Lung (tissue), 11 donors: ENCODE measurements at regions not wholly inside any gene's neighbourhood (a gene's known extent, or its start where the extent isn't known, plus 50 kb on each side); places are given as distances from the start of the nearest gene placed in this dataset.
"Not testable (repeated sequence)": the region's sequence is repeated elsewhere in the genome, so short reads cannot be mapped to it uniquely, and the experiment has no call there.

Experiments used
- ATAC-seq: fragments of 200-7000 bp; cut with Tn5 transposase; one replicate; pipeline ENCODE4 v1.9.1; 2020; ENCODE audit warnings: moderate number of reproducible peaks; ENCODE audit not compliant: insufficient read depth, low FRiP score
- DNase-seq, 3 donors: peaks; one replicate each; pipeline ENCODE4 v3.0.0-alpha.2; 2013 to 2017
- H3K27ac ChIP-seq, 2 donors: one replicate each; pipeline ENCODE4 v1.5.1; 2013; ENCODE audit warnings: mild to moderate bottlenecking in 2 of 2, moderate library complexity in 2 of 2, control low read depth in 1 of 2, inconsistent platforms in 1 of 2, low read depth in 1 of 2, low read length in 1 of 2
- H3K27me3 ChIP-seq, 3 donors: one replicate each; pipeline ENCODE4 v1.5.1; 2013; ENCODE audit warnings: low read length in 2 of 3; ENCODE audit not compliant: control insufficient read depth in 3 of 3, insufficient read depth in 3 of 3
- H3K36me3 ChIP-seq, 4 donors: one replicate each; pipeline ENCODE4 v1.5.1; 2013; ENCODE audit warnings: low read length in 4 of 4, mild to moderate bottlenecking in 1 of 4, moderate library complexity in 1 of 4; ENCODE audit not compliant: control insufficient read depth in 4 of 4, insufficient read depth in 4 of 4
- H3K4me1 ChIP-seq, 5 donors: one replicate each; pipeline ENCODE4 v1.5.1; 2013; ENCODE audit warnings: low read length in 5 of 5, mild to moderate bottlenecking in 2 of 5, moderate library complexity in 1 of 5; ENCODE audit not compliant: control insufficient read depth in 5 of 5, insufficient read depth in 5 of 5
- H3K4me3 ChIP-seq: one replicate; pipeline ENCODE4 v1.5.1; 2013; ENCODE audit warnings: mild to moderate bottlenecking, control low read depth, moderate library complexity
- H3K9ac ChIP-seq, 2 donors: one replicate each; pipeline ENCODE4 v1.5.1; 2013; ENCODE audit warnings: low read length in 2 of 2, control low read depth in 1 of 2; ENCODE audit not compliant: insufficient read depth in 1 of 2
- H3K9me3 ChIP-seq, 4 donors: one replicate each; pipeline ENCODE4 v1.5.1; 2013; ENCODE audit warnings: low read length in 3 of 4, mild to moderate bottlenecking in 1 of 4, moderate library complexity in 1 of 4; ENCODE audit not compliant: control insufficient read depth in 4 of 4, insufficient read depth in 3 of 4
- CTCF ChIP-seq: IDR thresholded peaks from 2 replicates; pipeline ENCODE4 v1.5.1; 2012; ENCODE audit warnings: mild to moderate bottlenecking; ENCODE audit errors: control extremely low read depth, extremely low read depth
- WGBS, 2 donors: extraction: QIAGEN DNeasy Blood & Tissue Kit; methylation state at CpG; one replicate each; pipeline ENCODE4 v1.1.7; 2013; 5-methylcytosine and 5-hydroxymethylcytosine counted together
- donor health status: control.
- donor health status: control.
- donor health status: Bipolar disorder and iron deficiency.
- donor health status: healthy.
- donor health status: DM: yes; HTN: yes; CAD: no.

GRCh38 chr7:6882321-6882721 lies 56.2 kb upstream of the CCZ1B start:
- 76 to 90% methylated on average over 8 of the region's 8 CpGs for WGBS, 2 donors
- not testable (repeated sequence) for ATAC-seq

GRCh38 chr7:6883756-6884155 lies 57.7 kb upstream of the CCZ1B start:
- ATAC-seq, H3K4me1 ChIP-seq, H3K4me3 ChIP-seq, H3K9ac ChIP-seq, H3K36me3 ChIP-seq, H3K27ac ChIP-seq, H3K27me3 ChIP-seq, DNase-seq, H3K9me3 ChIP-seq: not testable (repeated sequence)
- 87 to 93% methylated on average over 10 of the region's 10 CpGs for WGBS, 2 donors

More at GRCh38 chr7:6882321-6882721, 56.2 kb upstream of the CCZ1B start:
- not testable (repeated sequence) for H3K9me3 ChIP-seq, H3K4me1 ChIP-seq, DNase-seq, H3K27me3 ChIP-seq, H3K9ac ChIP-seq, H3K36me3 ChIP-seq, H3K27ac ChIP-seq, H3K4me3 ChIP-seq

GRCh38 chr7:6886198-6886597 lies 60.1 kb upstream of the CCZ1B start:
- peaks cover 0 to 3% (median 0%) of the 10 kb centered on the region in 3 donors for H3K27me3 ChIP-seq

DNA sequence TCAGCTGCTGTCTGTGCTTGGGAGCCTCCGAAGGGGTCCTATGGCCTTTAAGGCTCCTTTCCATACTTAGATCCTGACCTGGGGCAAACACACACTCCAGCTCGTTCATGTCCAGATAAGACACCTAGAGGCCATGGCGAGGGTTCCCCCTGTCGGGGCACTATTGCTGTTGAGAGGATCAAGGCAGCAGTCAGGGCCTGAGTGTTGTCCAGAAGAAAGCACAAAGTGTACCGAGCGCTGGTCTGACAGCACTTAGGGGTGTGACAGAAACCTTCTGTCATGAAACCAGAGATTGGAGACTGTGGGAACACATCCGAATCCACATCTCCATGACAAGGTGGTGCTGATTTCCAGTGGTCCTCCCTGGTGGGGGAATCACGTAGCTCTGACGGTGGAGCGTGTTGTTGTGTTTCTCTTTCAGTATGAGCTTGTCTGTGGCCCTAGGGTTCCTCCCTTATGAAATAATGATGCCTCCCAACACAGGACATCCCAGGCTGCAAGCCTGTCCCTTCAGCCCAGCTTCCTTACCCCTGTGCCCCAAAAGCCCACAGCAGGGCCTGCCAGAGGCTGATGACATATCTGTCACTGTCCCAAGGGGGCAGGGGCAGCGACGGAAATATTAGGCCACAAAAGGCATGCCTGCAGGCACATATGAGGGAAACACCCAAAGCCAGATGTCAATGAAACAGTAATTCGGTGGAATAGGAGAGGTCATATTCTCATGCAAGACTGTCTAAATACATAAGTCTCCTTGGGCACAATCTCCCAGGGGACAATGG lies 62.4 kb upstream of the CCZ1B start:
- 73 to 86% methylated on average over 13 of the region's 13 CpGs for WGBS, 2 donors
- not testable (repeated sequence) for H3K4me3 ChIP-seq
- peak in 1 of 3 donors; percentile 18 for DNase-seq

More at GRCh38 chr7:6886198-6886597, 60.1 kb upstream of the CCZ1B start:
- Histone ChIP-seq H3K4me1 (no peaks in the 10 kb centered on the region), H3K4me3 (no peak overlapping the region), H3K9ac (no peak overlapping the region), H3K27ac (no peak overlapping the region), H3K9me3 (no peaks in the 10 kb centered on the region), H3K36me3 (no peaks in the 10 kb centered on the region)
- no peak for DNase-seq
- no peak for ATAC-seq
- TF ChIP-seq CTCF = no peak
- WGBS, 2 donors = 80 to 92% methylated on average over 8 of the region's 8 CpGs

DNA sequence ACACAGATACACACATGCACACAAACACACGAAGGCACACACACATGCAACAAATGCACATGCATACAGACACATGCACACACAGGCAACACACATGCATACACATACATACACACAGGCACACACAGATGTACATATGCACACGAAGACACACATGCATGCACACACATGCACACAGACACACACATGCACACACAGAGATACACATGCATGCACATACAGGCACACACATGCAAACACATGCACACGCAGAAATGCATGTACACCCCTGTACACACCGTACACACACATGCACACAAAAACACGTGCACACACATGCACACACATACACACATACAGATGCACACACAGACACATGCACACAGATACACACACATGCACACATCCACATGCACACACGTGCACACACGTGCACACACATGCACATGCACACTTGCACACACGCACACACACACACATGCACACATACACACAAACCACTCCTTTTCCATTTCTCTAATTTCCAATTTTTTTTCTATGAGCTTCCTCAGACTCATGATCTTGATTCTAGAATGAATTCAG lies 63.3 kb upstream of the CCZ1B start:
- no peaks in the 10 kb centered on the region for H3K9me3 ChIP-seq
- no peak overlapping the region for H3K27ac ChIP-seq
- no peak for TF ChIP-seq CTCF
- H3K36me3 ChIP-seq = no peaks in the 10 kb centered on the region
- no peak overlapping the region for H3K9ac ChIP-seq
- no peaks in the 10 kb centered on the region for H3K4me1 ChIP-seq
- whole genome bisulfite sequencing, 2 donors = 89 to 91% methylated on average over 8 of the region's 8 CpGs
- DNase-seq = no peak
- H3K4me3 ChIP-seq = no peak overlapping the region
- peaks cover 0 to 3% (median 0%) of the 10 kb centered on the region in 3 donors for H3K27me3 ChIP-seq
- ATAC-seq = no peak

More for the DNA sequence above, 62.4 kb upstream of the CCZ1B start:
- not testable (repeated sequence) for H3K27me3 ChIP-seq, H3K9me3 ChIP-seq, ATAC-seq, H3K9ac ChIP-seq, H3K4me1 ChIP-seq, H3K27ac ChIP-seq, H3K36me3 ChIP-seq

DNA sequence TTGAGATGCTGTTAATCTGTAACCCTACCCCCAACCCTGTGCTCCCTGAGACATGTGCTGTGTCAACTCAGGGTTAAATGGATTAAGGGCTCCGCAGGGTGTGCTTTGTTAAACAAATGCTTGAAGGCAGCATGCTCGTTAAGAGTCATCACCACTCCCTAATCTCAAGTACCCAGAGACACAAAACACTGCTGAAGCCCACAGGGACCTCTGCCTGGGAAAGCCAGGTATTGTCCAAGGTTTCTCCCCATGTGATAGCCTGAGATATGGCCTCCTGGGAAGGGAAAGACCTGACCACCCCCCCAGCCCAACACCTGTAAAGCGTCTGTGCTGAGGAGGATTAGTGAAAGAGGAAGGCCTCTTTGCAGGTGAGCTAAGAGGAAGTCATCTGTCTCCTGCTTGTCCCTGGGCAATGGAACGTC lies 76.0 kb upstream of the CCZ1B start:
- not testable (repeated sequence) for H3K4me1 ChIP-seq, H3K36me3 ChIP-seq, DNase-seq, H3K9ac ChIP-seq, H3K4me3 ChIP-seq, H3K9me3 ChIP-seq, ATAC-seq, H3K27me3 ChIP-seq, H3K27ac ChIP-seq
- 32 to 52% methylated on average over 4 of the region's 4 CpGs for WGBS, 2 donors
